Chondrocyte (in vitro differentiated cells): ENCODE measurements at regions not wholly inside any gene's neighbourhood (a gene's known extent, or its start where the extent isn't known, plus 50 kb on each side); places are given as distances from the start of the nearest gene placed in this dataset.

Experiments used
- DNase-seq: peaks from one replicate; pipeline ENCODE4 v3.0.0; 2021; ENCODE audit warnings: mixed read lengths, low spot score
- H3K27ac Mint-ChIP-seq: one replicate; pipeline ENCODE4 v1.8.0; 2021; ENCODE audit warnings: mild to moderate bottlenecking, moderate library complexity, mixed read lengths; ENCODE audit not compliant: unreplicated experiment
- H3K27me3 Mint-ChIP-seq: 2 replicates; pipeline ENCODE4 v1.8.0; 2021; ENCODE audit warnings: low read depth, mixed read lengths
- H3K36me3 Mint-ChIP-seq: 2 replicates; pipeline ENCODE4 v1.8.0; 2021; ENCODE audit warnings: low read depth, mixed read lengths
- H3K4me1 Mint-ChIP-seq: 2 replicates; pipeline ENCODE4 v1.8.0; 2021; ENCODE audit warnings: low read depth, mild to moderate bottlenecking, mixed read lengths
- H3K4me3 Mint-ChIP-seq: one replicate; pipeline ENCODE4 v1.8.0; 2021; ENCODE audit warnings: mild to moderate bottlenecking, moderate library complexity, mixed read lengths; ENCODE audit not compliant: unreplicated experiment
- H3K9me3 Mint-ChIP-seq: 2 replicates; pipeline ENCODE4 v1.8.0; 2021; ENCODE audit warnings: low read depth, mixed read lengths
- CTCF ChIP-seq: fragments of 200-600 bp; sonication (generic); IDR thresholded peaks from 2 replicates; pipeline ENCODE4 v1.5.0; 2021; ENCODE audit warnings: antibody characterized with exemption, mild to moderate bottlenecking, moderate library complexity

DNA sequence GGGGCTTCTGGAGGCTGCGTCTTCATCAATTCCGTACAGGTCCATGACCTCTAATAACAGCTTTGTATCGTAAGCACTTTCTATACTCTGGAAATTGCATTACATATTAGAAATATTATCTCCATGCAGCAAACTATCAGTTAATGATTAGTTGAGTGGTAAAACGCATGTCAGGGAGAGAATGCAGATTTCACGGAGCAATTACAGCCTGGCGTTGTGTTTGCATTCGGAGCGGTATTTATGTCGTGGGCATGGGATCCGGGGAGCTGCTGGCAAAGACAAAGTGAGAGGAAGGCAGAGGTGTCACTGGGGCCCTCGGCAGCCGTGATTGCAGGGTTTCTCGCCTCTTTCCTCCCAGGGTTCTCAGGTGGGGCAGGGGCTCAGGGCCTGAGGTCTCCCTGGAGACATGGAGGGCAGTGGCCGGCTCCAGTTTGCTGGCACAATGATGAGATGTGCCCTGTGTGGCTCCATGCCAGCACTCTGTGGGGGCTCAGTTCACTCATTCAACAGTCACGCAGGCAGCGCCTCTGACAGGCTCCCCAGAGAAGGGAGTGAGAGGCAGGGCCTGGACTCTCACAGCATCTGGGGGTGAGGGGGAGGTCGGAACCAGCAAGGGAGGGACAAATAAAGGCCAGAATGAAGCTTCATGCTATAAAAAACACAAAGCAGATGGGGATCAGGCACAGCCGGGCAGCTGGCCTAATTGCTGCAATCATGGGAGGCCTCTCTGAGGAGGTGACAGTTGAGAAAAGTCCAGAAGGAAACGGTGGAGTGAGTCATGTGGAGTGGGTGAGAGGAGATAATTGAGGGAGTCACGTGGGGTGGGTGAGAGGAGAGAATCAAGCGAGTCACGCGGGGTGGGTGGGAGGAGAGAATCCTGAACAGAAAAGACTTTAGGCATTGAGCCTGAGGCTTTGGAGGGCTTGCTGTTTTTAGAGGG, 1002.7 kb downstream of the BRD1 start:
- Mint-ChIP-seq H3K9me3 (peaks cover 3% of the 10 kb centered on the region), H3K4me3 (no peak overlapping the region), H3K27me3 (peaks cover 2% of the 10 kb centered on the region), H3K4me1 (no peaks in the 10 kb centered on the region), H3K27ac (no peak overlapping the region), H3K36me3 (no peaks in the 10 kb centered on the region)
- DNase-seq = peak; percentile 51
- TF ChIP-seq CTCF = no peak

DNA sequence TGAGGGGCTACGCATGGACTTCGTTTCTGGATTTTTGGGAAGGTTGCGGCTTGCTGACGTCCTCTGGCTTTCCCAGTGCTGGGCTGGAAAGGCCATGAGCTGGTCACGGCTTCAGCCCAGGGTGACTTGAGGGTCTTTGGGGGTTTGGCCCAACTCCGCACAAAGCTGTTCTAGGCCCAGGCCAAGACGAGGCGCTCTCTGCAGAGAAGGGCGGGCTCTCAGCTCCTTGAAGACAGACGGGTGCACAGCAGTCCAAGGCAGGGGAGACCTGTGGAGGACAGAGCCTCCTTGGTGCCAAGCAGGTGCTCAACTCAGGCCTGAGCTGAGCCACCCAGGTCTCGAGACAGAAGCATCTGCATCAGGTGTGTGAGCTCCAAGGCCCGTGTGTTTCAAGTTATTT, 1003.7 kb downstream of the BRD1 start:
- TF ChIP-seq CTCF = no peak
- H3K36me3 Mint-ChIP-seq = no peaks in the 10 kb centered on the region
- no peak overlapping the region for H3K4me3 Mint-ChIP-seq
- H3K9me3 Mint-ChIP-seq = no peaks in the 10 kb centered on the region
- no peak overlapping the region for H3K27ac Mint-ChIP-seq
- peaks cover 4% of the 10 kb centered on the region for H3K27me3 Mint-ChIP-seq
- no peaks in the 10 kb centered on the region for H3K4me1 Mint-ChIP-seq
- DNase-seq = peak; percentile 61

DNA sequence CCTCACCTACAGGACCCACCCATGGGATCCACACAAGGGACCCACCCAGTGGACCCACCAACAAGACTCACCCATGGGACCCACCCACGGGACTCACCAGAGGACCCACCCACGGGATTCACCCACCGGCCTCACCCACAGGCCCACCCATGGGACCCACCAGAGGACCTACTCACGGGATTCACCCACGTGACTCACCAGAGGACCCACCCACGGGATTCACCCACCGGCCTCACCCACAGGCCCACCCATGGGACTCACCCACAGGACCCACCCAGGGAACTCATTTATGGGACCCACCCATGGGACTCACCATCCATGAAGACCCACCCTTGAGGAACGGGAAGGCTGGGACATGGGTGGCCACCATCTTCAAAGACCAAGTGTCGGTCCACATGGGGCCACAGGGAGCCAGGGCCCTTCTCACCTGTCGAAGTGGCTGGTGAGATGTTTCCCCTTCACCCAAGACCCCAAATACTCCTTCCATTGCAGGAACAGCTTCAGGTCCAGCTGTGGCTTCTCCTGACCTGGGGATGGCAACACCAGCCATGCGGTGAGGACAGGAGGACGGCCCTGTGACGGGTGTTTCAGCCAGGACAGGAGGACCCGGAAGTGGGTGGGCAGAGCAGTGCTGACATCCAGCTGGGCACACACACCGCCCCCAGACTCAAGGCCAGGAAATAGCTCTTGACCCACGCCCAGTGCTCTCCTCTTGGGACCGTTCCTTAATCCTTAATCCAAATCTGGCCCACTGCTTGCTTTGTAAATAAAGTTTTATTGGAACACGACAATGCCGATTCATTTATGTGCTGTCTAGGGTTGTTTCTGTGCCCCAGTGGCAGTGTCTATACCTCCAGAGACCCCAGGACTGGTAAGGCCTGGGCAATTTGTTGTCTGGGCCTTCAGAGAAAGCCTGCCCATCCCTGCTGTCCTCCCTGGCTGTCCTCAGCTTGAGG, 1005.1 kb downstream of the BRD1 start:
- Mint-ChIP-seq H3K27me3 (peaks cover 10% of the 10 kb centered on the region), H3K4me3 (no peak overlapping the region), H3K36me3 (no peaks in the 10 kb centered on the region), H3K9me3 (no peaks in the 10 kb centered on the region), H3K4me1 (no peaks in the 10 kb centered on the region), H3K27ac (no peak overlapping the region)
- no peak for TF ChIP-seq CTCF
- peak; percentile 72 for DNase-seq

DNA sequence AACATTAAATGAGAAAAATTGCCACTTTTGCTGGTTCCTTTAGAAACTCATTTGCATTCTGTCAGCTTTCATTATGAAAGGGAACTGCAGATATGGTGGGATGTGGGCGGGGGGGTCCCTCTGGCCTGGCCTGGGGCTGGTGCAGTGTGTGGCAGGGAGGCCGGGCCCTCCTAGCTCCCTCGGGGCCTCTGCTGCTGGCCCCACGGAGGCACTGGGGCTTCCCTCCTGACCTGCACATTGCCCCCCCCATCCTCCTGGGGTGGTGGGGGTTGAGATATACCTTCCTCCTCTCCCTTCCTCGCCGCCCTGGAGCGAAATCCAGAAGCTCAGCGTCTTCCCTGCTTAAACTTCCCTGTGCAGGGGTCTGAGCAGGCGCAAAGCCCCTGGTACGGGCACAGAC, 1005.9 kb downstream of the BRD1 start:
- no peaks in the 10 kb centered on the region for H3K9me3 Mint-ChIP-seq
- H3K4me1 Mint-ChIP-seq = no peaks in the 10 kb centered on the region
- no peaks in the 10 kb centered on the region for H3K36me3 Mint-ChIP-seq
- DNase-seq = peak; percentile 64
- TF ChIP-seq CTCF = no peak
- H3K27ac Mint-ChIP-seq = no peak overlapping the region
- H3K4me3 Mint-ChIP-seq = no peak overlapping the region
- peaks cover 10% of the 10 kb centered on the region for H3K27me3 Mint-ChIP-seq

DNA sequence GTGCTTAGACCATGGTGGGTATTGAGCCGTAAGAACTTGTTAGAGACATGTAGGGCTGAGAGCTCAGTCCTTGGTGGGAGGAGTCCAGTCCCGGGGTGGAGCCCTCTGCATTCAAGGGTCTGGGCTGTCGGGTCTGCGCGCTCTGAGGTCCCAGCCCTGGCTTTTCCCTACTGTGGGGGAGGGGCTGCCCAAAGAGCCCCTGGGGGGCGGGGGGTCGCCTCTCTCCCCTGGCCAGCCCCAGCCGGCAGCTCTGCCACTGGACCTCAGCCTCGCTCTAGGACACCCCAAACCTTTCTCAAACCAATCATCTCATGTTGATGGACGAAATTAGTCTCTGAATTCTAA, 1006.4 kb downstream of the BRD1 start:
- Mint-ChIP-seq H3K27ac (no peak overlapping the region), H3K36me3 (no peaks in the 10 kb centered on the region), H3K4me1 (no peaks in the 10 kb centered on the region), H3K4me3 (no peak overlapping the region), H3K27me3 (peaks cover 10% of the 10 kb centered on the region), H3K9me3 (no peaks in the 10 kb centered on the region)
- TF ChIP-seq CTCF = no peak
- DNase-seq = peak; percentile 52
